Adrenal gland (tissue), 5 donors: ENCODE measurements at regions not wholly inside any gene's neighbourhood (a gene's known extent, or its start where the extent isn't known, plus 50 kb on each side); places are given as distances from the start of the nearest gene placed in this dataset.

Experiments
- CTCF ChIP-seq, 6 experiments: fragments of 450-650 bp in 4 of 6; fragments of 200-600 bp in 2 of 6; sonication (generic) in 1 of 6; IDR thresholded peaks; 1 replicate in 5 of 6; 2 replicates in 1 of 6; pipeline versions ENCODE4 v1.5.1 to v1.8.0; 2016 to 2021; ENCODE audit warnings: antibody characterized with exemption in 6 of 6, mild to moderate bottlenecking in 2 of 6, moderate library complexity in 1 of 6
- POLR2A ChIP-seq, 2 donors: fragments of 450-650 bp; IDR thresholded peaks; one replicate each; pipeline ENCODE4 v1.6.1; 2017; ENCODE audit warnings: antibody characterized with exemption in 2 of 2, mild to moderate bottlenecking in 2 of 2, moderate library complexity in 1 of 2
- donor health status: DM: no; HTN: no; CAD: no.

DNA sequence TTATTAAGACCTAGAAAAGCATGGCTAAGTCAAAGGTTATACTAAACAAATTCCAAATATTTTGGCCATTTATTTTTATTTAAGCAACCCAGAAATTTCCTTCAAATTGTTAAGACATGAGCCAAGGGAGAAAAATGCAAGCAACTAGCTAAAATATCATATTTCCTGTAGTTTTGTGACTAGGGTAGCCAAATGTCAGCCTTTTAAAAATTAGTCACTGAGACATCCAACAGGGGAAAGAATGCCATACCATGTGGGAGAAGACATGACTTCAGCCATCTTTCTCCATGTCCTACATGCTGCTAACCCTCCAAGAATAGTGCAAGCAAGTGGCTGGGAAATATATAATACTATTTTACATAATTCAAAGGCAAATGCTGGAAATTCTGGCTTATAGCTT, 197.9 kb downstream of the DSEL start:
- TF ChIP-seq CTCF (IDR thresholded peaks at IDR 0.05) (no peak), POLR2A (IDR thresholded peaks at IDR 0.05) (no peak)
